ENCODE measurements at regions not wholly inside any gene's neighbourhood (a gene's known extent, or its start where the extent isn't known, plus 50 kb on each side); places are given as distances from the start of the nearest gene placed in this dataset.

DNA sequence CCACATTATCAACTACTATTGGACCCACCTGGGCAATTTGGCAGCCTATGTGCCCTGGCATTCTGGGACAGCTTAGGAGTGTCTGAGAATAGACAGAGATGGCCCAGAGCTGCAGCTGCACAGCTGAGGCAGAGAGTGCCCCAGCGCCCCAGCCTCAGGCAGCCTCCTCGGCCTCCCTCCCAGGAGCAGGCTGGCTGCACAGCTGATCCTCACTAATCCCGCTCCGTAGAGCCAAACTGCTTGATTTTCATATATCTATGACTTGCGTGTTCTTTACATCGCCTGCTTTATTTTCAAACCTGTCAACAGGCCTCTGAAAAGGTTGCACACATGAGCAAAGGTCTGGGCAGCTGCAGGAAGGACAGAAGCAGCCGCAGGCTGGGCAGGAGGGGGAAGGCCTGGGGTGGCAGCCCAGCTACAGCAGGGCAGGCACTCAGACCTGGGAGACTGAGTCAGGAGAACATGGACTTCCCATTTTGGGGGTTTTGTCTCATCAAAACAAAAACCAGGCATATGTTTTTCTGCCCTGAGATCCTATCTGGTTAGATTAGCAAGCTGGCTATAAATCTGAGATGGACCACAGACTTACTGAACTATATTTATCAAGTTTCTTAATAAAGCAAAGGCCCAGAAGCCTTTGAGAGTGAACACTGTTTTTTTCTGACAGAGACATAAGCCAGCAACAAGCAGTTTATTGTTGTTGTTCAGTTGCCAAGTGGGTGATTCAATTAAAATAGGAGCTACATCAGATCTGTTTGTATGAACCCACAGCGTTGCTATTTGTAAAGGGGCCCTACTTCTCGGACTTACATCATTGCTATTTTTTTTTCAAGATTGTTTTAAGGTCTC lies 301.8 kb upstream of the DUSP10 start:
- H3K4ac ChIP-seq (ENCODE audit: low read depth, low read length) = no peak overlapping the region
- no peak overlapping the region for H3K27ac ChIP-seq (ENCODE audit: insufficient read length, low read depth, low read length)
- H4K91ac ChIP-seq (ENCODE audit: insufficient read length, low read depth, low read length) = no peak overlapping the region
- H3K79me2 ChIP-seq (ENCODE audit: insufficient read depth, low read length) = peaks cover 2% of the 10 kb centered on the region; the same call in 1 of the 2 replicates
- H3K27ac Mint-ChIP-seq = no peak overlapping the region
- H4K20me1 ChIP-seq (ENCODE audit: control insufficient read depth, insufficient read depth, insufficient read length) = no peaks in the 10 kb centered on the region
- H3K4me1 Mint-ChIP-seq = 0 out of 4 replicates have a peak, but pooled peaks cover 0 to 3% of the 10 kb centered on the region in 2 experiments
- no peaks in the 10 kb centered on the region for H3K36me3 Mint-ChIP-seq (ENCODE audit: insufficient read depth in 1 of 3, low read depth in 3 of 3)
- no peak for DNase-seq
- H3K18ac ChIP-seq (ENCODE audit: insufficient read length, low read depth, low read length) = no peak overlapping the region
- H2AFZ ChIP-seq (ENCODE audit: low read length) = no peak overlapping the region
- no peaks in the 10 kb centered on the region for H3K79me1 ChIP-seq (ENCODE audit: insufficient read depth, low read depth, low read length, poor library complexity, severe bottlenecking)
- H3K9ac ChIP-seq (ENCODE audit: extremely low read depth, insufficient read length, low read length) = no peak overlapping the region
- no peak overlapping the region for H2AK5ac ChIP-seq (ENCODE audit: insufficient read length, low read length)
- H3K23ac ChIP-seq (ENCODE audit: insufficient read length, low read depth, low read length) = no peak overlapping the region
- no peak overlapping the region for H4K5ac ChIP-seq (ENCODE audit: insufficient read length, low read depth, low read length)
- no peak overlapping the region for H2BK5ac ChIP-seq (ENCODE audit: insufficient read length, low read length)
- TF ChIP-seq, protein P1, sequence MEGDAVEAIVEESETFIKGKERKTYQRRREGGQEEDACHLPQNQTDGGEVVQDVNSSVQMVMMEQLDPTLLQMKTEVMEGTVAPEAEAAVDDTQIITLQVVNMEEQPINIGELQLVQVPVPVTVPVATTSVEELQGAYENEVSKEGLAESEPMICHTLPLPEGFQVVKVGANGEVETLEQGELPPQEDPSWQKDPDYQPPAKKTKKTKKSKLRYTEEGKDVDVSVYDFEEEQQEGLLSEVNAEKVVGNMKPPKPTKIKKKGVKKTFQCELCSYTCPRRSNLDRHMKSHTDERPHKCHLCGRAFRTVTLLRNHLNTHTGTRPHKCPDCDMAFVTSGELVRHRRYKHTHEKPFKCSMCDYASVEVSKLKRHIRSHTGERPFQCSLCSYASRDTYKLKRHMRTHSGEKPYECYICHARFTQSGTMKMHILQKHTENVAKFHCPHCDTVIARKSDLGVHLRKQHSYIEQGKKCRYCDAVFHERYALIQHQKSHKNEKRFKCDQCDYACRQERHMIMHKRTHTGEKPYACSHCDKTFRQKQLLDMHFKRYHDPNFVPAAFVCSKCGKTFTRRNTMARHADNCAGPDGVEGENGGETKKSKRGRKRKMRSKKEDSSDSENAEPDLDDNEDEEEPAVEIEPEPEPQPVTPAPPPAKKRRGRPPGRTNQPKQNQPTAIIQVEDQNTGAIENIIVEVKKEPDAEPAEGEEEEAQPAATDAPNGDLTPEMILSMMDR (conservative IDR thresholded peaks at IDR 0.05) = no peak
- no peak overlapping the region for H2BK12ac ChIP-seq (ENCODE audit: insufficient read length, low read depth, low read length)
- H4K8ac ChIP-seq (replicated peaks; ENCODE audit: insufficient read length, low read depth, low read length) = no peak overlapping the region
- no peak overlapping the region for H2BK120ac ChIP-seq (ENCODE audit: low read depth, low read length, poor library complexity, severe bottlenecking)
- no peak overlapping the region for H3K4me3 Mint-ChIP-seq
- no peaks in the 10 kb centered on the region for H3K9me3 ChIP-seq (ENCODE audit: control insufficient read depth, low read depth, low read length)
- no peak overlapping the region; the same call in 1 of the 2 replicates for H3K14ac ChIP-seq (ENCODE audit: insufficient read depth, low read length)
- H3K27me3 Mint-ChIP-seq (ENCODE audit: low read depth) = no peaks in the 10 kb centered on the region
- no peak overlapping the region for H2BK20ac ChIP-seq (ENCODE audit: low read depth, low read length, poor library complexity, severe bottlenecking)
- WGBS (ENCODE audit: extremely low coverage, insufficient read length, low lambda C conversion rate) = no CpG with 5 or more reads among the region's 9 CpGs
- no peaks in the 10 kb centered on the region for H3K27me3 ChIP-seq (ENCODE audit: insufficient read depth, low read length)
- H3T11ph ChIP-seq (ENCODE audit: low read length) = no peak overlapping the region
- H3K4me2 ChIP-seq (ENCODE audit: insufficient read depth, insufficient read length, low read length) = no peak overlapping the region
- H3K56ac ChIP-seq (ENCODE audit: insufficient read length, low read depth, low read length) = no peak overlapping the region
- H3K4me1 ChIP-seq (ENCODE audit: insufficient read depth, low read length) = no peaks in the 10 kb centered on the region
- no peaks in the 10 kb centered on the region for H3K9me3 Mint-ChIP-seq
- H2BK15ac ChIP-seq (ENCODE audit: low read depth, low read length) = no peak overlapping the region
- no peaks in the 10 kb centered on the region for H3K23me2 ChIP-seq (ENCODE audit: insufficient read length, low read depth, low read length, poor library complexity, severe bottlenecking)
